CD14-positive monocyte (primary cell): ENCODE measurements at regions not wholly inside any gene's neighbourhood (a gene's known extent, or its start where the extent isn't known, plus 50 kb on each side); places are given as distances from the start of the nearest gene placed in this dataset.

Source experiments
- DNase-seq, 3 donors: peaks; one replicate each; pipeline ENCODE4 v3.0.0-alpha.2; 2011 to 2022
- H2AFZ ChIP-seq: 2 replicates; pipeline ENCODE4 v1.6.0; 2012; ENCODE audit warnings: mild to moderate bottlenecking, low read depth, low read length, inconsistent platforms; ENCODE audit not compliant: insufficient read depth, poor library complexity, severe bottlenecking
- H3K27ac ChIP-seq, 2 donors: 1 replicate in 1 of 2; 2 replicates in 1 of 2; pipeline ENCODE4 v1.5.1; 2012 to 2013; ENCODE audit warnings: low read length in 2 of 2, control low read depth in 1 of 2, inconsistent platforms in 1 of 2, low read depth in 1 of 2, mild to moderate bottlenecking in 1 of 2
- H3K27me3 ChIP-seq, 2 donors: one replicate each; pipeline versions ENCODE4 v1.6.0 to v1.6.1; 2011 to 2013; ENCODE audit warnings: low read length in 2 of 2; ENCODE audit not compliant: control insufficient read depth in 2 of 2, insufficient read depth in 2 of 2
- H3K36me3 ChIP-seq, 2 donors: replicated peaks in 1 of 2; 1 replicate in 1 of 2; 2 replicates in 1 of 2; pipeline versions ENCODE4 v1.5.1 to v1.6.1; 2012 to 2013; ENCODE audit warnings: low read length in 2 of 2, control low read depth in 1 of 2, inconsistent platforms in 1 of 2, mild to moderate bottlenecking in 1 of 2; ENCODE audit not compliant: insufficient read depth in 2 of 2, control insufficient read depth in 1 of 2
- H3K4me1 ChIP-seq, 2 donors: 1 replicate in 1 of 2; 2 replicates in 1 of 2; pipeline versions ENCODE4 v1.5.1 to v1.6.1; 2012 to 2013; ENCODE audit warnings: low read length in 2 of 2, control low read depth in 1 of 2, inconsistent platforms in 1 of 2, mild to moderate bottlenecking in 1 of 2, moderate library complexity in 1 of 2; ENCODE audit not compliant: insufficient read depth in 2 of 2, control insufficient read depth in 1 of 2
- H3K4me2 ChIP-seq: replicated peaks from 2 replicates; pipeline ENCODE3; 2012; ENCODE audit warnings: low read length, moderate library complexity, mild to moderate bottlenecking; ENCODE audit not compliant: poor library complexity, severe bottlenecking; ENCODE audit errors: extremely low read depth
- H3K4me3 ChIP-seq, 3 experiments: fragments of 200-600 bp in 1 of 3; sonication (generic) in 1 of 3; replicated peaks in 1 of 3; 1 replicate in 2 of 3; 2 replicates in 1 of 3; pipeline ENCODE4 v1.5.1; 2011 to 2013; ENCODE audit warnings: low read length in 3 of 3, mild to moderate bottlenecking in 3 of 3, control low read depth in 2 of 3, low read depth in 2 of 3, inconsistent platforms in 1 of 3, moderate library complexity in 1 of 3
- H3K79me2 ChIP-seq: 2 replicates; pipeline ENCODE4 v1.6.0; 2012; ENCODE audit warnings: mild to moderate bottlenecking, control low read depth, inconsistent platforms, low read length, moderate library complexity; ENCODE audit not compliant: insufficient read depth
- H3K9ac ChIP-seq: 2 replicates; pipeline ENCODE4 v1.6.0; 2017; ENCODE audit warnings: low read length, mild to moderate bottlenecking; ENCODE audit not compliant: insufficient read depth, poor library complexity, severe bottlenecking
- H3K9me3 ChIP-seq, 2 donors: replicated peaks in 1 of 2; 1 replicate in 1 of 2; 2 replicates in 1 of 2; pipeline versions ENCODE4 v1.5.1 to v1.6.1; 2012 to 2013; ENCODE audit warnings: low read length in 2 of 2, control low read depth in 1 of 2; ENCODE audit not compliant: control insufficient read depth in 1 of 2, insufficient read depth in 1 of 2
- H4K20me1 ChIP-seq: 2 replicates; pipeline ENCODE4 v1.6.0; 2012; ENCODE audit warnings: mild to moderate bottlenecking, low read length, control low read depth, moderate library complexity; ENCODE audit not compliant: insufficient read depth
- H3K27ac Mint-ChIP-seq, 7 donors: one replicate each; pipeline ENCODE4 v1.8.0; 2020; ENCODE audit warnings: mild to moderate bottlenecking in 7 of 7, mixed read lengths in 7 of 7, moderate library complexity in 6 of 7, inconsistent platforms in 2 of 7
- H3K27me3 Mint-ChIP-seq, 3 donors: one replicate each; pipeline ENCODE4 v1.8.0; 2021 to 2022; ENCODE audit warnings: low read depth in 3 of 3, mild to moderate bottlenecking in 3 of 3, mixed read lengths in 3 of 3, moderate library complexity in 3 of 3, inconsistent platforms in 1 of 3
- H3K36me3 Mint-ChIP-seq, 2 donors: one replicate each; pipeline ENCODE4 v1.8.0; 2020; ENCODE audit warnings: mixed read lengths in 2 of 2, inconsistent platforms in 1 of 2, mild to moderate bottlenecking in 1 of 2
- H3K4me1 Mint-ChIP-seq: one replicate; pipeline ENCODE4 v1.8.0; 2020; ENCODE audit warnings: mild to moderate bottlenecking, mixed read lengths
- H3K4me3 Mint-ChIP-seq, 2 donors: one replicate each; pipeline ENCODE4 v1.8.0; 2020; ENCODE audit warnings: mild to moderate bottlenecking in 2 of 2, mixed read lengths in 2 of 2, moderate library complexity in 1 of 2
- H3K9me3 Mint-ChIP-seq, 7 donors: one replicate each; pipeline ENCODE4 v1.8.0; 2020 to 2022; ENCODE audit warnings: mixed read lengths in 7 of 7, mild to moderate bottlenecking in 6 of 7, moderate library complexity in 6 of 7, inconsistent platforms in 2 of 7
- CTCF ChIP-seq: fragments of 200-600 bp; IDR thresholded peaks from one replicate; pipeline ENCODE4 v1.8.0; 2022; ENCODE audit warnings: antibody characterized with exemption, mild to moderate bottlenecking
- WGBS: methylation state at CpG from one replicate; pipeline ENCODE4 v1.1.5; 2013; ENCODE audit warnings: missing lambda C conversion rate; ENCODE audit not compliant: insufficient coverage; 5-methylcytosine and 5-hydroxymethylcytosine counted together
- intact Hi-C, 2 donors: fragments of 100-400 bp; cut with micrococcal nuclease; formaldehyde crosslinking; loops; one replicate each; pipeline versions ENCODE4 v1.15.0 to v1.15.1; 2023

- H3K27me3 Mint-ChIP-seq, result peaks cover 9 to 14% (median 10%) of the 10 kb centered on the region in 3 donors
- Histone ChIP-seq H3K9me3 (no peaks in the 10 kb centered on the region), H3K27me3 (peaks cover 0 to 4% of the 10 kb centered on the region in 2 donors), H3K9ac (no peak overlapping the region), H3K4me2 (no peak overlapping the region), H3K4me3 (no peak overlapping the region), H2AFZ (no peak overlapping the region), H3K4me1 (no peaks in the 10 kb centered on the region), H3K27ac (no peak overlapping the region), H3K36me3 (no peaks in the 10 kb centered on the region), H3K79me2 (no peaks in the 10 kb centered on the region), H4K20me1 (no peaks in the 10 kb centered on the region)
- no peak for DNase-seq
- 90% methylated on average over 2 of the region's 2 CpGs for WGBS
- H3K4me1 Mint-ChIP-seq, result no peaks in the 10 kb centered on the region
- no peak overlapping the region for H3K4me3 Mint-ChIP-seq
- H3K36me3 Mint-ChIP-seq, result no peaks in the 10 kb centered on the region
- no peaks in the 10 kb centered on the region for H3K9me3 Mint-ChIP-seq
- no peak for TF ChIP-seq CTCF
- H3K27ac Mint-ChIP-seq, result no peak overlapping the region
- intact Hi-C loops, result no loop called here
Measured at GRCh38 chr22:22178992-22179391, 65.6 kb upstream of the VPREB1 start.

- H3K4me3 Mint-ChIP-seq, result no peak overlapping the region
- WGBS, result 100% methylated on average over 1 of the region's 2 CpGs
Measured at GRCh38 chr22:22178355-22178965, 66.1 kb upstream of the VPREB1 start.

More at GRCh38 chr22:22178355-22178965, 66.1 kb upstream of the VPREB1 start:
- TF ChIP-seq CTCF, result no peak
- Mint-ChIP-seq H3K4me1 (no peaks in the 10 kb centered on the region), H3K9me3 (no peaks in the 10 kb centered on the region), H3K27ac (no peak overlapping the region), H3K36me3 (no peaks in the 10 kb centered on the region), H3K27me3 (peaks cover 7 to 13% (median 7%) of the 10 kb centered on the region in 3 donors)
- H3K4me1 ChIP-seq, result no peaks in the 10 kb centered on the region
- H3K4me3 ChIP-seq, result no peak overlapping the region
- intact Hi-C loops, result no loop called here
- no peaks in the 10 kb centered on the region for H3K9me3 ChIP-seq
- no peaks in the 10 kb centered on the region for H4K20me1 ChIP-seq
- no peak overlapping the region for H3K4me2 ChIP-seq
- H3K27ac ChIP-seq, result no peak overlapping the region
- no peaks in the 10 kb centered on the region for H3K27me3 ChIP-seq
- no peaks in the 10 kb centered on the region for H3K36me3 ChIP-seq
- no peak for DNase-seq
- H2AFZ ChIP-seq, result no peak overlapping the region
- H3K79me2 ChIP-seq, result no peaks in the 10 kb centered on the region
- H3K9ac ChIP-seq, result no peak overlapping the region
